ENCODE measurements at regions not wholly inside any gene's neighbourhood (a gene's known extent, or its start where the extent isn't known, plus 50 kb on each side); places are given as distances from the start of the nearest gene placed in this dataset.

- no peak overlapping the region for H3K4me3 Mint-ChIP-seq
- peaks cover 0 to 3% (median 0%) of the 10 kb centered on the region in 3 donors for H3K27me3 Mint-ChIP-seq (ENCODE audit: low read depth in 3 of 3)
- Histone ChIP-seq H3K4me1 (ENCODE audit: control insufficient read depth in 1 of 2, insufficient read depth in 2 of 2, low read length in 2 of 2) (no peaks in the 10 kb centered on the region), H3K9ac (ENCODE audit: insufficient read depth, low read length, poor library complexity, severe bottlenecking) (no peak overlapping the region), H3K79me2 (ENCODE audit: insufficient read depth, low read length) (no peaks in the 10 kb centered on the region), H3K4me3 (replicated peaks in 1 of 3; ENCODE audit: low read depth in 2 of 3, low read length in 3 of 3) (no peak overlapping the region), H3K27me3 (ENCODE audit: control insufficient read depth in 2 of 2, insufficient read depth in 2 of 2, low read length in 2 of 2) (no peaks in the 10 kb centered on the region), H3K27ac (ENCODE audit: low read depth in 1 of 2, low read length in 2 of 2) (no peak overlapping the region), H3K4me2 (replicated peaks; ENCODE audit: extremely low read depth, low read length, poor library complexity, severe bottlenecking) (no peak overlapping the region), H3K36me3 (replicated peaks in 1 of 2; ENCODE audit: control insufficient read depth in 1 of 2, insufficient read depth in 2 of 2, low read length in 2 of 2) (no peaks in the 10 kb centered on the region), H4K20me1 (ENCODE audit: insufficient read depth, low read length) (no peaks in the 10 kb centered on the region), H3K9me3 (replicated peaks in 1 of 2; ENCODE audit: control insufficient read depth in 1 of 2, insufficient read depth in 1 of 2, low read length in 2 of 2) (no peaks in the 10 kb centered on the region), H2AFZ (ENCODE audit: insufficient read depth, low read depth, low read length, poor library complexity, severe bottlenecking) (no peak overlapping the region)
- WGBS (ENCODE audit: insufficient coverage), result 41% methylated on average over 7 of the region's 11 CpGs
- peaks cover 0 to 9% (median 1%) of the 10 kb centered on the region in 7 donors for H3K9me3 Mint-ChIP-seq
- no peak for DNase-seq
- H3K36me3 Mint-ChIP-seq, result no peaks in the 10 kb centered on the region
- TF ChIP-seq CTCF (IDR thresholded peaks at IDR 0.05), result no peak
- no peak overlapping the region for H3K27ac Mint-ChIP-seq
- intact Hi-C loops (cut with micrococcal nuclease), result no loop called here
- peaks cover 7% of the 10 kb centered on the region for H3K4me1 Mint-ChIP-seq
These were observed 291.8 kb downstream of the FBXW7 start for GRCh38 chr4:152243896-152244595.

- Histone ChIP-seq H3K79me2 (ENCODE audit: insufficient read depth, low read length) (no peaks in the 10 kb centered on the region), H3K27ac (ENCODE audit: low read depth in 1 of 2, low read length in 2 of 2) (no peak overlapping the region), H3K4me1 (ENCODE audit: control insufficient read depth in 1 of 2, insufficient read depth in 2 of 2, low read length in 2 of 2) (no peaks in the 10 kb centered on the region), H4K20me1 (ENCODE audit: insufficient read depth, low read length) (no peaks in the 10 kb centered on the region), H3K4me3 (replicated peaks in 1 of 3; ENCODE audit: low read depth in 2 of 3, low read length in 3 of 3) (no peak overlapping the region), H2AFZ (ENCODE audit: insufficient read depth, low read depth, low read length, poor library complexity, severe bottlenecking) (no peak overlapping the region), H3K4me2 (replicated peaks; ENCODE audit: extremely low read depth, low read length, poor library complexity, severe bottlenecking) (no peak overlapping the region), H3K9ac (ENCODE audit: insufficient read depth, low read length, poor library complexity, severe bottlenecking) (no peak overlapping the region), H3K27me3 (ENCODE audit: control insufficient read depth in 2 of 2, insufficient read depth in 2 of 2, low read length in 2 of 2) (no peaks in the 10 kb centered on the region), H3K9me3 (replicated peaks in 1 of 2; ENCODE audit: control insufficient read depth in 1 of 2, insufficient read depth in 1 of 2, low read length in 2 of 2) (no peaks in the 10 kb centered on the region), H3K36me3 (replicated peaks in 1 of 2; ENCODE audit: control insufficient read depth in 1 of 2, insufficient read depth in 2 of 2, low read length in 2 of 2) (no peaks in the 10 kb centered on the region)
- no peak for DNase-seq
- TF ChIP-seq CTCF (IDR thresholded peaks at IDR 0.05), result no peak
- Mint-ChIP-seq H3K27me3 (ENCODE audit: low read depth in 3 of 3) (peaks cover 0 to 3% (median 0%) of the 10 kb centered on the region in 3 donors), H3K36me3 (no peaks in the 10 kb centered on the region), H3K4me1 (peaks cover 7% of the 10 kb centered on the region), H3K27ac (no peak overlapping the region), H3K9me3 (peaks cover 0 to 6% (median 0%) of the 10 kb centered on the region in 7 donors), H3K4me3 (no peak overlapping the region)
- intact Hi-C loops (cut with micrococcal nuclease), result no loop called here
- WGBS (ENCODE audit: insufficient coverage), result 0% methylated on average over 1 of the region's 2 CpGs
These were observed 292.7 kb downstream of the FBXW7 start for GRCh38 chr4:152243206-152243605.

Data from CD14-positive monocyte (primary cell).